ENCODE measurements at regions not wholly inside any gene's neighbourhood (a gene's known extent, or its start where the extent isn't known, plus 50 kb on each side); places are given as distances from the start of the nearest gene placed in this dataset.

GRCh38 chr9:81082221-81082620, 607.1 kb downstream of the TLE1 start:
- H3K36me3 ChIP-seq (ENCODE audit: insufficient read depth, low read length) = no peaks in the 10 kb centered on the region
- no peak for DNase-seq
- H3K9me3 Mint-ChIP-seq = peaks cover 3% of the 10 kb centered on the region
- no peak for TF ChIP-seq CTCF (IDR thresholded peaks at IDR 0.05)
- H3K4me3 Mint-ChIP-seq = no peak overlapping the region
- intact Hi-C loops (cut with DNase I, micrococcal nuclease) = no loop called here
- no peaks in the 10 kb centered on the region for H3K27me3 Mint-ChIP-seq
- H3K4me3 ChIP-seq (ENCODE audit: low read length) = no peak overlapping the region
- H3K4me1 ChIP-seq (ENCODE audit: insufficient read depth, low read length) = no peaks in the 10 kb centered on the region
- ATAC-seq (ENCODE audit: poor library complexity) = no peak
- no peaks in the 10 kb centered on the region for H3K27me3 ChIP-seq (ENCODE audit: control insufficient read depth in 1 of 2, insufficient read depth in 2 of 2, low read length in 2 of 2)
- POLR2A ChIA-PET = no interaction called here
- peaks cover 0 to 3% of the 10 kb centered on the region in 2 experiments for H3K9me3 ChIP-seq (ENCODE audit: control insufficient read depth in 1 of 2, insufficient read depth in 1 of 2, low read length in 2 of 2)
- no peaks in the 10 kb centered on the region for H3K4me1 Mint-ChIP-seq (ENCODE audit: low read depth)
- no peaks in the 10 kb centered on the region for H3K36me3 Mint-ChIP-seq (ENCODE audit: low read depth)
- no peak overlapping the region for H3K27ac ChIP-seq (ENCODE audit: low read depth in 1 of 2, low read length in 2 of 2)
- no peak overlapping the region for H3K27ac Mint-ChIP-seq
- CTCF ChIA-PET = no interaction called here

GRCh38 chr9:81080900-81081299, 608.4 kb downstream of the TLE1 start:
- peaks cover 6% of the 10 kb centered on the region for H3K9me3 Mint-ChIP-seq
- intact Hi-C loops (cut with DNase I, micrococcal nuclease) = no loop called here
- Histone ChIP-seq H3K27ac (ENCODE audit: low read depth in 1 of 2, low read length in 2 of 2) (no peak overlapping the region), H3K4me3 (ENCODE audit: low read length) (no peak overlapping the region), H3K4me1 (ENCODE audit: insufficient read depth, low read length) (no peaks in the 10 kb centered on the region), H3K27me3 (ENCODE audit: control insufficient read depth in 1 of 2, insufficient read depth in 2 of 2, low read length in 2 of 2) (no peaks in the 10 kb centered on the region), H3K9me3 (ENCODE audit: control insufficient read depth in 1 of 2, insufficient read depth in 1 of 2, low read length in 2 of 2) (peaks cover 0 to 3% of the 10 kb centered on the region in 2 experiments), H3K36me3 (ENCODE audit: insufficient read depth, low read length) (no peaks in the 10 kb centered on the region)
- POLR2A ChIA-PET = no interaction called here
- H3K27me3 Mint-ChIP-seq = no peaks in the 10 kb centered on the region
- no peak for DNase-seq
- no peaks in the 10 kb centered on the region for H3K36me3 Mint-ChIP-seq (ENCODE audit: low read depth)
- no peaks in the 10 kb centered on the region for H3K4me1 Mint-ChIP-seq (ENCODE audit: low read depth)
- ATAC-seq (ENCODE audit: poor library complexity) = no peak
- no peak overlapping the region for H3K4me3 Mint-ChIP-seq
- TF ChIP-seq CTCF (IDR thresholded peaks at IDR 0.05) = no peak
- CTCF ChIA-PET = no interaction called here
- H3K27ac Mint-ChIP-seq = no peak overlapping the region

- intact Hi-C loops (cut with DNase I, micrococcal nuclease) = no loop called here
- H3K36me3 Mint-ChIP-seq (ENCODE audit: low read depth) = no peaks in the 10 kb centered on the region
- CTCF ChIA-PET = no interaction called here
- no peaks in the 10 kb centered on the region for H3K36me3 ChIP-seq (ENCODE audit: insufficient read depth, low read length)
- POLR2A ChIA-PET = no interaction called here
- no peak overlapping the region for H3K27ac Mint-ChIP-seq
- no peak overlapping the region for H3K4me3 Mint-ChIP-seq
- no peaks in the 10 kb centered on the region for H3K27me3 Mint-ChIP-seq
- DNase-seq = no peak
- no peak overlapping the region for H3K27ac ChIP-seq (ENCODE audit: low read depth in 1 of 2, low read length in 2 of 2)
- peaks cover 0 to 3% of the 10 kb centered on the region in 2 experiments for H3K9me3 ChIP-seq (ENCODE audit: control insufficient read depth in 1 of 2, insufficient read depth in 1 of 2, low read length in 2 of 2)
- H3K27me3 ChIP-seq (ENCODE audit: control insufficient read depth in 1 of 2, insufficient read depth in 2 of 2, low read length in 2 of 2) = no peaks in the 10 kb centered on the region
- H3K9me3 Mint-ChIP-seq = peaks cover 6% of the 10 kb centered on the region
- no peak overlapping the region for H3K4me3 ChIP-seq (ENCODE audit: low read length)
- ATAC-seq (ENCODE audit: poor library complexity) = no peak
- no peak for TF ChIP-seq CTCF (IDR thresholded peaks at IDR 0.05)
- H3K4me1 Mint-ChIP-seq (ENCODE audit: low read depth) = no peaks in the 10 kb centered on the region
- H3K4me1 ChIP-seq (ENCODE audit: insufficient read depth, low read length) = no peaks in the 10 kb centered on the region
Observed at GRCh38 chr9:81080185-81080584, 609.2 kb downstream of the TLE1 start.

Measured in CD4-positive, alpha-beta T cell (primary cell).